IMR-90 (cell line): ENCODE measurements at regions not wholly inside any gene's neighbourhood (a gene's known extent, or its start where the extent isn't known, plus 50 kb on each side); places are given as distances from the start of the nearest gene placed in this dataset.
"Not testable (repeated sequence)": the region's sequence is repeated elsewhere in the genome, so short reads cannot be mapped to it uniquely, and the experiment has no call there.

ENCODE experiments used
- ATAC-seq: fragments of 200-7000 bp; cut with Tn5 transposase; 2 replicates; pipeline ENCODE4 v1.9.1; 2020; ENCODE audit warnings: low read depth, mild to moderate bottlenecking, moderate library complexity
- BruUV-seq: library from RNA; stranded (reverse); fragments of 400-500 nt; replicated peaks from 2 replicates; lab custom pipeline; 2021; lab: Mats Ljungman, UMichigan
- CTCF ChIA-PET: fragments of 300-600 bp; formaldehyde crosslinking; extraction: SDS; loops from one replicate; lab custom pipeline; 2021; ENCODE audit warnings: antibody characterized with exemption; lab: Yijun Ruan, JAX
- POLR2A ChIA-PET: fragments of 300-600 bp; sonication (Branson Sonifier 250); formaldehyde crosslinking; loops from one replicate; lab custom pipeline; 2022; ENCODE audit warnings: antibody characterized with exemption; ENCODE audit not compliant: unreplicated experiment; lab: Charles Lee
- DNase-seq: peaks from one replicate; pipeline ENCODE4 v3.0.0; 2013
- H2AFZ ChIP-seq: replicated peaks from 2 replicates; pipeline ENCODE3; 2013; ENCODE audit warnings: low read length, mild to moderate bottlenecking; ENCODE audit not compliant: poor library complexity
- H2AK5ac ChIP-seq: 2 replicates; pipeline ENCODE4 v1.6.1; 2013; ENCODE audit warnings: low read depth, low read length, inconsistent platforms
- H2AK9ac ChIP-seq: replicated peaks from 2 replicates; pipeline ENCODE3; 2013; ENCODE audit warnings: mild to moderate bottlenecking, low read depth, low read length, moderate library complexity; ENCODE audit not compliant: poor library complexity
- H2BK120ac ChIP-seq: 2 replicates; pipeline ENCODE4 v1.6.1; 2013; ENCODE audit warnings: low read depth, low read length, inconsistent platforms
- H2BK15ac ChIP-seq: 3 replicates; pipeline ENCODE4 v1.6.1; 2013; ENCODE audit warnings: low read depth, low read length, inconsistent platforms
- H2BK20ac ChIP-seq: 2 replicates; pipeline ENCODE4 v1.6.1; 2013; ENCODE audit warnings: low read depth, mild to moderate bottlenecking, inconsistent platforms, low read length, moderate library complexity
- H2BK5ac ChIP-seq: 2 replicates; pipeline ENCODE4 v1.6.1; 2013; ENCODE audit warnings: mild to moderate bottlenecking, low read depth, low read length, inconsistent platforms; ENCODE audit not compliant: poor library complexity, severe bottlenecking
- H3K14ac ChIP-seq: replicated peaks from 2 replicates; pipeline ENCODE4 v1.6.1; 2013; ENCODE audit warnings: low read depth, low read length, inconsistent platforms
- H3K18ac ChIP-seq: 2 replicates; pipeline ENCODE4 v1.6.1; 2013; ENCODE audit warnings: low read depth, low read length, control low read depth
- H3K23ac ChIP-seq: 2 replicates; pipeline ENCODE4 v1.6.1; 2013; ENCODE audit warnings: low read depth, low read length, inconsistent platforms
- H3K27ac ChIP-seq: 2 replicates; pipeline ENCODE4 v1.5.1; 2013; ENCODE audit warnings: mild to moderate bottlenecking, control low read depth, low read length; ENCODE audit not compliant: insufficient read depth
- H3K27me3 ChIP-seq: 2 replicates; pipeline ENCODE4 v1.6.1; 2013; ENCODE audit warnings: low read length; ENCODE audit not compliant: control insufficient read depth, insufficient read depth
- H3K36me3 ChIP-seq: 2 replicates; pipeline ENCODE4 v1.6.1; 2013; ENCODE audit warnings: low read length, mixed read lengths; ENCODE audit not compliant: control insufficient read depth, insufficient read depth
- H3K4ac ChIP-seq: 2 replicates; pipeline ENCODE4 v1.6.1; 2013; ENCODE audit warnings: low read depth, low read length, inconsistent platforms
- H3K4me1 ChIP-seq: 2 replicates; pipeline ENCODE4 v1.6.1; 2013; ENCODE audit warnings: low read length, mixed read lengths; ENCODE audit not compliant: control insufficient read depth, insufficient read depth
- H3K4me2 ChIP-seq: 2 replicates; pipeline ENCODE4 v1.6.1; 2013; ENCODE audit warnings: low read depth, mild to moderate bottlenecking, control low read depth, low read length, moderate library complexity
- H3K4me3 ChIP-seq: 2 replicates; pipeline ENCODE4 v1.5.1; 2013; ENCODE audit warnings: low read depth, mild to moderate bottlenecking, control low read depth, low read length, moderate library complexity; ENCODE audit not compliant: insufficient read depth
- H3K56ac ChIP-seq: 2 replicates; pipeline ENCODE4 v1.6.1; 2013; ENCODE audit warnings: low read length, inconsistent platforms; ENCODE audit not compliant: insufficient read depth; ENCODE audit errors: extremely low read depth
- H3K79me1 ChIP-seq, 2 experiments: 2 replicates each; pipeline ENCODE4 v1.6.1; 2013; ENCODE audit warnings: low read length in 2 of 2, inconsistent platforms in 1 of 2, low read depth in 1 of 2
- H3K9ac ChIP-seq: 2 replicates; pipeline ENCODE4 v1.6.1; 2013; ENCODE audit warnings: low read depth, low read length, control low read depth
- H3K9me1 ChIP-seq: 2 replicates; pipeline ENCODE4 v1.6.1; 2013; ENCODE audit warnings: low read length, inconsistent platforms; ENCODE audit not compliant: insufficient read depth
- H3K9me3 ChIP-seq: 2 replicates; pipeline ENCODE4 v1.6.1; 2013; ENCODE audit warnings: low read length; ENCODE audit not compliant: control insufficient read depth, insufficient read depth
- H4K20me1 ChIP-seq: 2 replicates; pipeline ENCODE4 v1.6.1; 2013; ENCODE audit warnings: low read length, inconsistent platforms; ENCODE audit not compliant: insufficient read depth
- H4K5ac ChIP-seq: 2 replicates; pipeline ENCODE4 v1.6.1; 2013; ENCODE audit warnings: mild to moderate bottlenecking, low read depth, low read length, control low read depth
- H4K8ac ChIP-seq, 2 experiments: 2 replicates each; pipeline ENCODE4 v1.6.1; 2013; ENCODE audit warnings: low read depth in 2 of 2, low read length in 2 of 2, control low read depth in 1 of 2, inconsistent platforms in 1 of 2
- H4K91ac ChIP-seq: 2 replicates; pipeline ENCODE4 v1.6.1; 2013; ENCODE audit warnings: low read depth, low read length, inconsistent platforms; ENCODE audit not compliant: insufficient read depth
- WGBS, 2 experiments: methylation state at CpG; one replicate each; pipeline versions ENCODE4 v1.1.5 to v1.1.7; 2013; ENCODE audit warnings: missing lambda C conversion rate in 2 of 2; ENCODE audit not compliant: insufficient read length in 1 of 2; ENCODE audit errors: extremely low coverage in 2 of 2; 5-methylcytosine and 5-hydroxymethylcytosine counted together
- dilution Hi-C: fragments of 300-500 bp; cut with HindIII; formaldehyde crosslinking; loops from one replicate; pipeline ENCODE4 v1.14.3; 2018; ENCODE audit warnings: low sequenced_read_pairs; ENCODE audit not compliant: unreplicated experiment
- in situ Hi-C: fragments of 300-500 bp; cut with MboI; formaldehyde crosslinking; loops from 3 replicates; pipeline ENCODE4 v1.14.3; 2019; ENCODE audit warnings: low sequenced_read_pairs, inconsistent platforms, mixed read lengths
- intact Hi-C: fragments of 100-400 bp; cut with micrococcal nuclease; formaldehyde crosslinking; loops from 2 replicates; pipeline ENCODE4 v1.10.0; 2022

DNA sequence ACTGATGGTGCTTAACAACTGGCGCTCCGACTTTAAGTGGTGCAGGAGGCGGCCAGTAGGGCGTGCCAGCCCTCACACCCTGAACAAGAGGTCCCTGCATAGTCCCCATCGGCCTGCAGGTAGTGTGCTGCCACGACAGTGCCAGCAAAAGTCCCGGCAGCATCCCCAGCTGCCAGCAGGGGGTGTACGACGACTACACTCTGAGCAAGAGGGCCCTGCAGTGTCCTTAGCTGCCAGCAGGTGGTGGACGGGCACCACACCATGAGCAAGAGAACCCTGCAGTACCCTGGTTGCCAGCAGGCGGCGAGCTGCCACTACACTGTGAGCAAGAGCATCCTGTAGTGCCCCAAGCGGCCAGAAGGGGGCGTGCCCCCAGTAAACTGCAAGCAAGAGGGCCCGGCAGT lies 53.5 kb upstream of the DUX4 start:
- H4K5ac ChIP-seq, H3K14ac ChIP-seq, dilution Hi-C loops, H3K4ac ChIP-seq, H3K18ac ChIP-seq, in situ Hi-C loops, H3K79me1 ChIP-seq, H3K23ac ChIP-seq, H3K9me1 ChIP-seq, BruUV-seq, H2BK120ac ChIP-seq, H3K36me3 ChIP-seq, POLR2A ChIA-PET, H2AK5ac ChIP-seq, H2BK15ac ChIP-seq, H3K27ac ChIP-seq, H3K4me1 ChIP-seq, H3K56ac ChIP-seq, CTCF ChIA-PET, H3K4me3 ChIP-seq, H2BK5ac ChIP-seq, intact Hi-C loops, DNase-seq, H2BK20ac ChIP-seq, H4K8ac ChIP-seq, H3K9ac ChIP-seq, H3K9me3 ChIP-seq, H4K20me1 ChIP-seq, H2AK9ac ChIP-seq, H2AFZ ChIP-seq, H4K91ac ChIP-seq, H3K4me2 ChIP-seq, H3K27me3 ChIP-seq: not testable (repeated sequence)
- no CpG with 5 or more reads among the region's 15 CpGs for WGBS, 2 experiments
- ATAC-seq, result peak; percentile 32

DNA sequence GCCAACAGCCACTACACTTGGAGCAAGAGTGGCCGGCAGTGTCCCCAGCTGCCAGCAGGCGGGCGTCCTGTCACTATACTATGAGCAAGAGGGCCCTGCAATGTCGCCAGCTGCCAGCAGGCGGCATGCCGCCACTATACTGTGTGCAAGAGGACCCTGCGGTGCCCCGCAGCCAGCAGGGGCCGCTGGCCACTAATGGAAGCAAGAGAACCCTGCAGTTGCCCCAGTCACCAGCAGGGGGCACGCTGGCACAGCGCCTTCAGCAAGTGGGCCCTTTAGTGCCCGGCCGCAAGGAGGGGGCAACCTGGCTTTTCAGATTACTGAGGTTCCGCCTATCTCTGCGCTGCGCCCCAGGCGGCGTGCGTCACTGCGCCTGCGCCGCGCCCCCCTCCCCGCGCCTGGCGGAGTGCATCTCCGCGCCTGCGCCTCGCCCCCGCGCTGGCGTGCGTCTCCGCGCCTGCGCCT lies 53.0 kb upstream of the DUX4 start:
- H4K91ac ChIP-seq, H2BK20ac ChIP-seq, H2BK5ac ChIP-seq, H4K5ac ChIP-seq, H3K9me1 ChIP-seq, H2BK120ac ChIP-seq, H2AFZ ChIP-seq, H4K8ac ChIP-seq, intact Hi-C loops, H3K27ac ChIP-seq, H3K4ac ChIP-seq, H3K14ac ChIP-seq, H3K9ac ChIP-seq, H3K9me3 ChIP-seq, H3K23ac ChIP-seq, H3K18ac ChIP-seq, H4K20me1 ChIP-seq, DNase-seq, ATAC-seq, dilution Hi-C loops, H3K4me3 ChIP-seq, H2AK5ac ChIP-seq, H3K4me2 ChIP-seq, H3K4me1 ChIP-seq, H3K79me1 ChIP-seq, H3K36me3 ChIP-seq, CTCF ChIA-PET, H2AK9ac ChIP-seq, H2BK15ac ChIP-seq, H3K56ac ChIP-seq, in situ Hi-C loops, H3K27me3 ChIP-seq, BruUV-seq, POLR2A ChIA-PET: not testable (repeated sequence)
- WGBS, 2 experiments, result 25% methylated on average over 2 of the region's 37 CpGs; no CpG with 5 or more reads in 1 of the 2 experiments
